H1 (cell line): ENCODE measurements at regions not wholly inside any gene's neighbourhood (a gene's known extent, or its start where the extent isn't known, plus 50 kb on each side); places are given as distances from the start of the nearest gene placed in this dataset.

ENCODE experiments used
- CTCF ChIA-PET: fragments of 300-600 bp; sonication (Branson Sonifier 250); formaldehyde crosslinking; loops from one replicate; lab custom pipeline; 2021; ENCODE audit not compliant: partially characterized antibody; lab: Charles Lee
- POLR2A ChIA-PET: fragments of 300-600 bp; sonication (Branson Sonifier 250); formaldehyde crosslinking; loops from one replicate; lab custom pipeline; 2021; ENCODE audit warnings: inconsistent platforms; ENCODE audit not compliant: partially characterized antibody; lab: Charles Lee
- DNase-seq, 2 experiments: peaks; one replicate each; pipeline versions ENCODE4 v3.0.0 to v3.0.0-alpha.2; 2010 to 2022; ENCODE audit warnings: low spot score in 2 of 2, low read depth in 1 of 2, mixed read lengths in 1 of 2
- FAIRE-seq: peaks from 2 replicates; lab custom pipeline; 2011; peaks lifted over from hg19 to GRCh38; lab: Jason Lieb, UNC
- H2AFZ ChIP-seq: 2 replicates; pipeline ENCODE4 v1.8.1; 2012; ENCODE audit warnings: low read length, inconsistent platforms
- H2AK5ac ChIP-seq: 2 replicates; pipeline ENCODE4 v1.6.1; 2013; ENCODE audit warnings: low read depth, low read length
- H2BK120ac ChIP-seq: replicated peaks from 2 replicates; pipeline ENCODE3; 2013; ENCODE audit warnings: low read depth, low read length, inconsistent platforms
- H2BK12ac ChIP-seq: 2 replicates; pipeline ENCODE4 v1.6.1; 2013; ENCODE audit warnings: low read depth, low read length
- H2BK15ac ChIP-seq: 2 replicates; pipeline ENCODE4 v1.6.1; 2013; ENCODE audit warnings: low read length
- H2BK20ac ChIP-seq: 2 replicates; pipeline ENCODE4 v1.6.1; 2013; ENCODE audit warnings: low read length
- H2BK5ac ChIP-seq: 2 replicates; pipeline ENCODE4 v1.6.1; 2013; ENCODE audit warnings: low read depth, low read length
- H3K14ac ChIP-seq: 2 replicates; pipeline ENCODE4 v1.6.1; 2013; ENCODE audit warnings: inconsistent platforms; ENCODE audit not compliant: insufficient read length
- H3K18ac ChIP-seq: 2 replicates; pipeline ENCODE4 v1.6.1; 2013; ENCODE audit warnings: low read length; ENCODE audit errors: extremely low read depth
- H3K23ac ChIP-seq: 2 replicates; pipeline ENCODE4 v1.6.1; 2013; ENCODE audit warnings: inconsistent platforms; ENCODE audit not compliant: insufficient read length
- H3K23me2 ChIP-seq: 2 replicates; pipeline ENCODE4 v1.6.1; 2013; ENCODE audit warnings: low read depth, low read length
- H3K27ac ChIP-seq: 2 replicates; pipeline ENCODE4 v1.6.1; 2011; ENCODE audit warnings: low read depth, low read length, inconsistent platforms
- H3K27me3 ChIP-seq, 4 experiments: replicated peaks in 1 of 4; 1 replicate in 1 of 4; 2 replicates in 3 of 4; pipeline versions ENCODE4 v1.6.1 to v1.8.1; 2011 to 2013; ENCODE audit warnings: low read length in 3 of 4, mild to moderate bottlenecking in 3 of 4, inconsistent platforms in 2 of 4, mixed read lengths in 2 of 4, moderate library complexity in 1 of 4; ENCODE audit not compliant: control insufficient read depth in 3 of 4, insufficient read depth in 3 of 4; ENCODE audit errors: extremely low read depth in 1 of 4
- H3K36me3 ChIP-seq, 4 experiments: 2 replicates each; pipeline versions ENCODE4 v1.6.1 to v1.8.1; 2011 to 2013; ENCODE audit warnings: mild to moderate bottlenecking in 4 of 4, low read length in 3 of 4, moderate library complexity in 2 of 4, control low read depth in 1 of 4, inconsistent platforms in 1 of 4; ENCODE audit not compliant: insufficient read depth in 4 of 4, control insufficient read depth in 2 of 4
- H3K4ac ChIP-seq: replicated peaks from 2 replicates; pipeline ENCODE3; 2013; ENCODE audit warnings: low read length, low read depth, mixed read lengths, inconsistent platforms; ENCODE audit not compliant: insufficient read length
- H3K4me1 ChIP-seq, 4 experiments: replicated peaks in 1 of 4; 1 replicate in 1 of 4; 2 replicates in 3 of 4; pipeline versions ENCODE4 v1.6.1 to v1.8.1; 2011 to 2013; ENCODE audit warnings: low read length in 3 of 4, inconsistent platforms in 2 of 4, mixed read lengths in 1 of 4; ENCODE audit not compliant: insufficient read depth in 4 of 4, control insufficient read depth in 3 of 4
- H3K4me2 ChIP-seq, 2 experiments: 2 replicates each; pipeline versions ENCODE4 v1.6.1 to v1.8.1; 2011 to 2013; ENCODE audit warnings: low read depth in 2 of 2, low read length in 2 of 2, control low read depth in 1 of 2, inconsistent platforms in 1 of 2, mild to moderate bottlenecking in 1 of 2; ENCODE audit not compliant: insufficient read depth in 1 of 2
- H3K4me3 ChIP-seq, 4 experiments: fragments of 200-600, 300-600 bp in 1 of 4; sonication (generic), shearing (Covaris generic), sonication (Bioruptor Twin) in 1 of 4; 2 replicates each; pipeline versions ENCODE4 v1.5.1 to v1.8.1; 2011 to 2016; ENCODE audit warnings: low read length in 4 of 4, low read depth in 3 of 4, control low read depth in 2 of 4, inconsistent platforms in 2 of 4, mild to moderate bottlenecking in 2 of 4, mixed read lengths in 1 of 4, moderate library complexity in 1 of 4; ENCODE audit not compliant: insufficient read depth in 2 of 4; ENCODE audit errors: extremely low read depth in 1 of 4
- H3K56ac ChIP-seq: replicated peaks from 2 replicates; pipeline ENCODE3; 2013; ENCODE audit warnings: low read depth, mild to moderate bottlenecking, mixed read lengths, low read length, inconsistent platforms; ENCODE audit not compliant: insufficient read length
- H3K79me1 ChIP-seq: 2 replicates; pipeline ENCODE4 v1.6.1; 2013; ENCODE audit warnings: low read depth, low read length, control low read depth
- H3K79me2 ChIP-seq, 2 experiments: 2 replicates each; pipeline versions ENCODE4 v1.6.1 to v1.8.1; 2012 to 2013; ENCODE audit warnings: low read length in 2 of 2, mild to moderate bottlenecking in 2 of 2, inconsistent platforms in 1 of 2; ENCODE audit not compliant: insufficient read depth in 2 of 2, control insufficient read depth in 1 of 2
- H3K9ac ChIP-seq, 4 experiments: replicated peaks in 1 of 4; 1 replicate in 1 of 4; 2 replicates in 3 of 4; pipeline versions ENCODE4 v1.6.1 to v1.8.1; 2011 to 2013; ENCODE audit warnings: low read depth in 3 of 4, low read length in 3 of 4, control low read depth in 2 of 4, mild to moderate bottlenecking in 2 of 4, moderate library complexity in 2 of 4, inconsistent platforms in 1 of 4; ENCODE audit errors: extremely low read depth in 1 of 4
- H3K9me3 ChIP-seq, 2 experiments: 2 replicates each; pipeline versions ENCODE4 v1.6.1 to v1.8.1; 2012 to 2013; ENCODE audit warnings: mild to moderate bottlenecking in 2 of 2, moderate library complexity in 2 of 2, control low read depth in 1 of 2, inconsistent platforms in 1 of 2, low read depth in 1 of 2, low read length in 1 of 2, mixed read lengths in 1 of 2; ENCODE audit not compliant: insufficient read depth in 2 of 2
- H4K20me1 ChIP-seq, 2 experiments: replicated peaks in 1 of 2; 2 replicates each; pipeline versions ENCODE3 to v1.8.1; 2011 to 2013; ENCODE audit warnings: inconsistent platforms in 2 of 2, low read length in 2 of 2, mild to moderate bottlenecking in 1 of 2; ENCODE audit not compliant: insufficient read depth in 2 of 2, control insufficient read depth in 1 of 2
- H4K5ac ChIP-seq: 2 replicates; pipeline ENCODE4 v1.6.1; 2013; ENCODE audit warnings: low read length, low read depth, mixed read lengths, inconsistent platforms; ENCODE audit not compliant: insufficient read length
- H4K8ac ChIP-seq: 2 replicates; pipeline ENCODE4 v1.8.0; 2013; ENCODE audit warnings: mild to moderate bottlenecking, moderate library complexity, low read length, inconsistent platforms; ENCODE audit not compliant: insufficient read depth; ENCODE audit errors: extremely low read depth
- H4K91ac ChIP-seq: replicated peaks from 2 replicates; pipeline ENCODE3; 2013; ENCODE audit warnings: low read length, mixed read lengths, inconsistent platforms; ENCODE audit not compliant: insufficient read length
- CBX8 ChIP-seq: fragments of 300-800, 300-1000 bp; sonication (generic); IDR thresholded peaks from 2 replicates; pipeline ENCODE4 v1.7.1; 2016; ENCODE audit warnings: low read depth, low read length, borderline replicate concordance
- WGBS, 2 experiments: shearing (Covaris generic) in 1 of 2; methylation state at CpG; one replicate each; pipeline versions ENCODE4 v1.1.6 to v1.1.7; 2013 to 2015; ENCODE audit warnings: low lambda C conversion rate in 2 of 2, mixed read lengths in 2 of 2, inconsistent platforms in 1 of 2, low coverage in 1 of 2, missing lambda C conversion rate in 1 of 2; ENCODE audit not compliant: insufficient replicate concordance in 2 of 2, insufficient coverage in 1 of 2, insufficient read length in 1 of 2; ENCODE audit errors: extremely low coverage in 1 of 2, missing lambda C conversion rate in 1 of 2; 5-methylcytosine and 5-hydroxymethylcytosine counted together

DNA sequence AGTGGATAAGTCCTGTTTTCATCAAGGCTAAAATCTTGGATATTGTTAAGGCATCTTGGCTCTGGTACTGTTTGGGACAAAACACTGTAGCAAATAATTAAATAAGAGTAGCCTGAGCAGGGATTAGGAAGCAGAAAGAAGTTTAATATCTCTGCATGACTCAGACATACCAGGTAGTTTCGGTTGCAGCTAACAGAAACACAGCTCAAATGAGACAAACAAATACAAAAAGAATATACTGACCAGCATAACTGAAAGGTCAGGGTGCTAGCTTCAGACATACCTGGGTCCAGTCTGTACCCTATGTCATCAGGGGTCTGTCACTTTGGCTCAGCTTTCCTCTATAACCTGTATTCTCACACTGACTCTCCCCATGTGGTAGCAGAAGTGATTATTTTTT is 156.4 kb upstream of the MAP3K1 start:
- no peak for TF ChIP-seq CBX8
- H3K4me2 ChIP-seq, result no peak overlapping the region
- H3K4me1 ChIP-seq, result no peaks in the 10 kb centered on the region; a peak in 4 of 7 replicates
- no peak overlapping the region for H2BK5ac ChIP-seq
- 87% methylated on average over 1 of the region's 1 CpG; no CpG with 5 or more reads in 1 of the 2 experiments for WGBS, 2 experiments
- CTCF ChIA-PET, result interaction anchor here (0.8 kb wide), 1 partner anchor 168 kb away, joined by 3 read pairs; no protein-coding TSS in a partner anchor
- no peak for FAIRE-seq
- POLR2A ChIA-PET, result no interaction called here
- no peak overlapping the region for H3K27ac ChIP-seq
- H2BK120ac ChIP-seq, result no peak overlapping the region
- H3K79me1 ChIP-seq, result no peaks in the 10 kb centered on the region
- no peak overlapping the region for H2BK12ac ChIP-seq
- no peaks in the 10 kb centered on the region for H3K9me3 ChIP-seq
- H3K4ac ChIP-seq, result no peak overlapping the region
- no peaks in the 10 kb centered on the region for H3K23me2 ChIP-seq
- H3K79me2 ChIP-seq, result no peaks in the 10 kb centered on the region
- no peak overlapping the region for H4K5ac ChIP-seq
- H3K36me3 ChIP-seq, result no peaks in the 10 kb centered on the region
- H2AFZ ChIP-seq, result no peak overlapping the region
- H3K14ac ChIP-seq, result no peak overlapping the region
- no peak overlapping the region for H3K4me3 ChIP-seq
- no peak overlapping the region for H3K9ac ChIP-seq
- no peak overlapping the region for H3K56ac ChIP-seq
- H3K27me3 ChIP-seq, result no peaks in the 10 kb centered on the region
- H2AK5ac ChIP-seq, result no peak overlapping the region
- no peak overlapping the region for H4K8ac ChIP-seq
- no peak overlapping the region for H2BK15ac ChIP-seq
- no peaks in the 10 kb centered on the region for H4K20me1 ChIP-seq
- H3K18ac ChIP-seq, result no peak overlapping the region
- H2BK20ac ChIP-seq, result no peak overlapping the region
- no peak overlapping the region for H4K91ac ChIP-seq
- H3K23ac ChIP-seq, result no peak overlapping the region
- DNase-seq, result no peak
